ENCODE measurements at regions not wholly inside any gene's neighbourhood (a gene's known extent, or its start where the extent isn't known, plus 50 kb on each side); places are given as distances from the start of the nearest gene placed in this dataset.

DNA sequence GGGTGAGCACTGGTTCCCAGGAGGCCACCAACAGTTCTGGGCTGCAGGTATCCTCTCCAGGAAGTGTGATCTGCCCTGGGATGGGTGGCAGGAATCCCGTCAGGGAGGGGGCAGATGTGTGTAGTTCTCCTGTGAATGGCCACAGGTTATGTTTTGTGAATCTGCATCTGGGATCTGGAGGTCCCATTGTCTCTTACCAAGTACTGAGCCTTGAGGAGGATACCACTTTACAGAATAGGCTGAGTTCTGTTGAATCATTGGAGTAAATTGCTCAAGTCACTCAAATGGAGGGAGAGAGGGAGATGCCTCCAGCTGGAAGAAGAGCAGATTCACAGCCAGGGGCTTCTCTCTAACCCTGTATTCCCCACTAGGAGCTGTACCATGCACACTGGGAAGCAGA, 168.2 kb downstream of the ANKRD30B start:
- DNase-seq (ENCODE audit: low read depth) = no peak
- no peak overlapping the region for H3K4me3 ChIP-seq (ENCODE audit: low read depth, low read length)
- TF ChIP-seq CTCF (IDR thresholded peaks at IDR 0.05; ENCODE audit: control insufficient read depth, extremely low read depth, insufficient read depth) = no peak

- DNase-seq (ENCODE audit: low read depth) = no peak
- H3K4me3 ChIP-seq (ENCODE audit: low read depth, low read length) = no peak overlapping the region
- no peak for TF ChIP-seq CTCF (IDR thresholded peaks at IDR 0.05; ENCODE audit: control insufficient read depth, extremely low read depth, insufficient read depth)
These were observed 168.9 kb downstream of the ANKRD30B start for GRCh38 chr18:14916851-14917250.

- no peak for TF ChIP-seq CTCF (IDR thresholded peaks at IDR 0.05; ENCODE audit: control insufficient read depth, extremely low read depth, insufficient read depth)
- H3K4me3 ChIP-seq (ENCODE audit: low read depth, low read length) = no peak overlapping the region
- DNase-seq (ENCODE audit: low read depth) = no peak
These were observed 169.3 kb downstream of the ANKRD30B start for GRCh38 chr18:14917311-14917710.

DNA sequence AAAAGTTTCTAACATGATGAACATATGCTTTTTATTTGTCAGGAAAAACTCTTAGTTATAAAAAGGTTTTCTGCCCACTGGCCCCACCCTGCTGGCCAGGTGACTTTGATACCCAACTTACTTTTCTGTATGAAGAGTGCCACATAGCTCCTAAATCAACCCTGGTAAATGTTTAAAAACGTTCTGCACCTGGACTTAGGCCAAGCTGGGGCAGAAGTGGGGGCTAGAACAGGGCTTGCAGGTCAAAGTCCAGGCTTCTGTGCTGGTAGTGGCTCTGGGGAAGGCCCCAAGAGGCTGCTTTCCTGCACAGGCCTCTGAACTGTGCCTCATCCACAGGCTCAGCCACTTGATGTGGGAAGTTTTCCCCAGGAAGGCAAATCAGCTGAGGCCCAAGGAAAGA, 171.7 kb downstream of the ANKRD30B start:
- no peak overlapping the region for H3K4me3 ChIP-seq (ENCODE audit: low read depth, low read length)
- TF ChIP-seq CTCF (IDR thresholded peaks at IDR 0.05; ENCODE audit: control insufficient read depth, extremely low read depth, insufficient read depth) = no peak
- DNase-seq (ENCODE audit: low read depth) = no peak

- no peak for TF ChIP-seq CTCF (IDR thresholded peaks at IDR 0.05; ENCODE audit: control insufficient read depth, extremely low read depth, insufficient read depth)
- no peak for DNase-seq (ENCODE audit: low read depth)
- no peak overlapping the region for H3K4me3 ChIP-seq (ENCODE audit: low read depth, low read length)
These were observed 173.1 kb downstream of the ANKRD30B start for GRCh38 chr18:14921031-14921430.

GRCh38 chr18:14921547-14921946, 173.6 kb downstream of the ANKRD30B start:
- no peak overlapping the region for H3K4me3 ChIP-seq (ENCODE audit: low read depth, low read length)
- peak; percentile 89 for DNase-seq (ENCODE audit: low read depth)
- TF ChIP-seq CTCF (IDR thresholded peaks at IDR 0.05; ENCODE audit: control insufficient read depth, extremely low read depth, insufficient read depth) = no peak

DNA sequence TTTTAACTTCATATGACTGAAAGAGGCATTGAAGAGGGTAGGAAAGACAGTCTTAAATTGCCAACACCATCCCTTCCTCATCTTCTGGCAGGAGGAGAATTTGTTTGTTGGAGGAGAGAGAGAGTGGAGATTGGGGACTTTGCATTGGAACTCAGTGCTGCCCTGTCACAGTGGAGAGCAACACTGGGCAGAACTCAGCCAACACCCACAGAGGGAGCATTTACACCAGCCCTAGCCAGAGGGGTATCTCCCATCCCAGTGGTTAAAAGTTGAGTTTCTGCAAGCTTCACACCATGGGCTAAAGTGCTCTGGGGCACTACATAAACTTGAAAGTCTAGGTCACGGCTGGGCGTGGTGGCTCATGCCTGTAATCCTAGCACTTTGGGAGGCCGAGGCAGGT, 174.1 kb downstream of the ANKRD30B start:
- no peak for DNase-seq (ENCODE audit: low read depth)
- TF ChIP-seq CTCF (IDR thresholded peaks at IDR 0.05; ENCODE audit: control insufficient read depth, extremely low read depth, insufficient read depth) = no peak
- no peak overlapping the region for H3K4me3 ChIP-seq (ENCODE audit: low read depth, low read length)
